ENCODE measurements at regions not wholly inside any gene's neighbourhood (a gene's known extent, or its start where the extent isn't known, plus 50 kb on each side); places are given as distances from the start of the nearest gene placed in this dataset.

GRCh38 chr15:62644216-62644888, 398.2 kb upstream of the TPM1 start:
- ChIA-PET POLR2A (no interaction called here), CTCF (no interaction called here)
- no peak for TF ChIP-seq HMGA2 (CRISPR knock-in tag; IDR thresholded peaks at IDR 0.05)

GRCh38 chr15:62644889-62645742, 397.4 kb upstream of the TPM1 start:
- H3K27me3 Mint-ChIP-seq (ENCODE audit: low read depth): no peaks in the 10 kb centered on the region
- ATAC-seq (no peak), DNase-seq (ENCODE audit: low spot score) (no peak)
- peak overlapping the region; percentile 47 for H3K27ac Mint-ChIP-seq
- no peak overlapping the region for H3K4me3 Mint-ChIP-seq
- TF ChIP-seq ZNF281 (CRISPR knock-in tag; IDR thresholded peaks at IDR 0.05): no peak
- no peak for TF ChIP-seq IRF2 (CRISPR knock-in tag; IDR thresholded peaks at IDR 0.05; ENCODE audit: borderline replicate concordance, low read depth)
- TF ChIP-seq TEAD1 (CRISPR knock-in tag; IDR thresholded peaks at IDR 0.05): no peak
- no peak for TF ChIP-seq SP1 (CRISPR knock-in tag; conservative IDR thresholded peaks at IDR 0.05)
- no peak for TF ChIP-seq CREM (CRISPR knock-in tag; IDR thresholded peaks at IDR 0.05)
- no peak for TF ChIP-seq NR2C2 (CRISPR knock-in tag; IDR thresholded peaks at IDR 0.05)
- TF ChIP-seq, protein P1, sequence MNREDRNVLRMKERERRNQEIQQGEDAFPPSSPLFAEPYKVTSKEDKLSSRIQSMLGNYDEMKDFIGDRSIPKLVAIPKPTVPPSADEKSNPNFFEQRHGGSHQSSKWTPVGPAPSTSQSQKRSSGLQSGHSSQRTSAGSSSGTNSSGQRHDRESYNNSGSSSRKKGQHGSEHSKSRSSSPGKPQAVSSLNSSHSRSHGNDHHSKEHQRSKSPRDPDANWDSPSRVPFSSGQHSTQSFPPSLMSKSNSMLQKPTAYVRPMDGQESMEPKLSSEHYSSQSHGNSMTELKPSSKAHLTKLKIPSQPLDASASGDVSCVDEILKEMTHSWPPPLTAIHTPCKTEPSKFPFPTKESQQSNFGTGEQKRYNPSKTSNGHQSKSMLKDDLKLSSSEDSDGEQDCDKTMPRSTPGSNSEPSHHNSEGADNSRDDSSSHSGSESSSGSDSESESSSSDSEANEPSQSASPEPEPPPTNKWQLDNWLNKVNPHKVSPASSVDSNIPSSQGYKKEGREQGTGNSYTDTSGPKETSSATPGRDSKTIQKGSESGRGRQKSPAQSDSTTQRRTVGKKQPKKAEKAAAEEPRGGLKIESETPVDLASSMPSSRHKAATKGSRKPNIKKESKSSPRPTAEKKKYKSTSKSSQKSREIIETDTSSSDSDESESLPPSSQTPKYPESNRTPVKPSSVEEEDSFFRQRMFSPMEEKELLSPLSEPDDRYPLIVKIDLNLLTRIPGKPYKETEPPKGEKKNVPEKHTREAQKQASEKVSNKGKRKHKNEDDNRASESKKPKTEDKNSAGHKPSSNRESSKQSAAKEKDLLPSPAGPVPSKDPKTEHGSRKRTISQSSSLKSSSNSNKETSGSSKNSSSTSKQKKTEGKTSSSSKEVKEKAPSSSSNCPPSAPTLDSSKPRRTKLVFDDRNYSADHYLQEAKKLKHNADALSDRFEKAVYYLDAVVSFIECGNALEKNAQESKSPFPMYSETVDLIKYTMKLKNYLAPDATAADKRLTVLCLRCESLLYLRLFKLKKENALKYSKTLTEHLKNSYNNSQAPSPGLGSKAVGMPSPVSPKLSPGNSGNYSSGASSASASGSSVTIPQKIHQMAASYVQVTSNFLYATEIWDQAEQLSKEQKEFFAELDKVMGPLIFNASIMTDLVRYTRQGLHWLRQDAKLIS (CRISPR knock-in tag; IDR thresholded peaks at IDR 0.05; ENCODE audit: borderline replicate concordance): no peak
- TF ChIP-seq GTF2I (CRISPR knock-in tag; conservative IDR thresholded peaks at IDR 0.05): no peak
- TF ChIP-seq ZNF512 (CRISPR knock-in tag; IDR thresholded peaks at IDR 0.05; ENCODE audit: borderline replicate concordance): no peak
- TF ChIP-seq, protein P2, sequence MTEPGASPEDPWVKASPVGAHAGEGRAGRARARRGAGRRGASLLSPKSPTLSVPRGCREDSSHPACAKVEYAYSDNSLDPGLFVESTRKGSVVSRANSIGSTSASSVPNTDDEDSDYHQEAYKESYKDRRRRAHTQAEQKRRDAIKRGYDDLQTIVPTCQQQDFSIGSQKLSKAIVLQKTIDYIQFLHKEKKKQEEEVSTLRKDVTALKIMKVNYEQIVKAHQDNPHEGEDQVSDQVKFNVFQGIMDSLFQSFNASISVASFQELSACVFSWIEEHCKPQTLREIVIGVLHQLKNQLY (CRISPR knock-in tag; IDR thresholded peaks at IDR 0.05): no peak
- no peak for TF ChIP-seq FOXJ3 (CRISPR knock-in tag; IDR thresholded peaks at IDR 0.05; ENCODE audit: borderline replicate concordance)
- no peak for TF ChIP-seq HMGA2 (CRISPR knock-in tag; IDR thresholded peaks at IDR 0.05)
- no peak for TF ChIP-seq TEAD4 (CRISPR knock-in tag; IDR thresholded peaks at IDR 0.05)
- no peak for TF ChIP-seq ZNF396 (CRISPR knock-in tag; IDR thresholded peaks at IDR 0.05; ENCODE audit: borderline replicate concordance)
- H3K4me1 Mint-ChIP-seq: peaks cover 17% of the 10 kb centered on the region
- CTCF ChIA-PET: no interaction called here
- H3K36me3 Mint-ChIP-seq: no peaks in the 10 kb centered on the region
- no peaks in the 10 kb centered on the region for H3K9me3 Mint-ChIP-seq
- POLR2A ChIA-PET: no interaction called here

More at GRCh38 chr15:62644216-62644888, 398.2 kb upstream of the TPM1 start:
- Mint-ChIP-seq H3K4me3 (no peak overlapping the region), H3K27ac (peak overlapping the region; percentile 28; the same call in 1 of the 2 replicates), H3K9me3 (no peaks in the 10 kb centered on the region), H3K27me3 (ENCODE audit: low read depth) (no peaks in the 10 kb centered on the region), H3K36me3 (no peaks in the 10 kb centered on the region), H3K4me1 (peaks cover 17% of the 10 kb centered on the region)
- ATAC-seq (no peak; the same call in 1 of the 2 replicates), DNase-seq (ENCODE audit: low spot score) (no peak)
